ENCODE measurements at regions not wholly inside any gene's neighbourhood (a gene's known extent, or its start where the extent isn't known, plus 50 kb on each side); places are given as distances from the start of the nearest gene placed in this dataset.

- no peak overlapping the region for H3K4me3 ChIP-seq
- H3K27ac ChIP-seq = peak overlapping the region in 1 of 2 donors; percentile 39
- DNase-seq (ENCODE audit: low spot score) = no peak
- TF ChIP-seq CTCF (IDR thresholded peaks at IDR 0.05) = no peak
These were observed 63.0 kb upstream of the LNX1 start for GRCh38 chr4:53654300-53654758.

DNA sequence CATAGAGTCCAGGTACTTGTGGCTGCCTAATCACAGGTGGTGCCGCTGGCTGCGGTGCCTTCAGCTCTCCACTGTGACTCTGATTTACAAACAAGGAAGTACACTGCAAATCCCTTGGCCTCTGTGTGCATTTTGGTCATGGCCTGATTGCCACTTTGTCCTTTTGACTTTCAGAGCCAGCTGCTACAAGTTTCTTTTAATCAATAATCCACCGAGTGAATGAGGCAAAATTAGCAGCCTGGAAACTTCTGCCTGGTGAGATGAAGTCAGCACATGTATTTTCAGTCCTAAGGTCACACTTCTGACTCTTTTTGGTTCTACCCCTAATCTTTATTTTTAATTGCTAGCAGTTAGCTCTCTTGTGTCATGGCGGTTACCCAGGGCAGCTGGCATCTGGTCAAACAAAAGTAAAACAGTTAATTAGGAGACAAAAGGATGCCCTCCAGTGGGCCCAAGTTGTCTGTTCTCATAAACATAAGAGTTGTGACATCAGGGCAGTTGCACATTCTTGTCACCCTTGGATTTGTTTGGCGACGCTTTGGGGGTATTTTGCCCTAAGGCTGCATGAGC lies 62.3 kb upstream of the LNX1 start:
- no peak overlapping the region for H3K4me3 ChIP-seq
- DNase-seq (ENCODE audit: low spot score) = no peak
- no peak for TF ChIP-seq CTCF (IDR thresholded peaks at IDR 0.05)
- H3K27ac ChIP-seq = no peak overlapping the region

GRCh38 chr4:53651156-53651735 lies 60.0 kb upstream of the LNX1 start:
- DNase-seq (ENCODE audit: low spot score) = no peak
- Histone ChIP-seq H3K4me3 (no peak overlapping the region), H3K27ac (no peak overlapping the region)
- TF ChIP-seq CTCF (IDR thresholded peaks at IDR 0.05) = no peak

DNA sequence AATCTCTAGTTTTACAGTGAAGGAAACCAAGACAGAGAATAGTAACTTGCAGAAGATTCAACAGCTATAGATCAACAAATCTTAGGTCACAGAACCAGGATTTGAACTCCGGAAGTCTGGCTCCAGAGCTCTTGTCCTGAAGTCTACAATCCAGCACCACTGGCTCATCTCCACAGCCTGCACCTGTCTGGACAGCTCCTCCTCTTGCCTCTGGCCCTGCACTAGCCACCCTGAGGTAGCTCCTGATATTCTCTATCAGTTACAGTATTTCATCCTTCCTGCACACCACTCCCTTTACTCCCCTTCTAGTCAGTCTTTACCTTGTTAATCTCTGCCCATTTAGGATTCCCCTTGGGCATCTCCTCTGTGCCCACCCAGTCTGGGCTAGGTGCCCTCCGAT lies 58.1 kb upstream of the LNX1 start:
- Histone ChIP-seq H3K4me3 (no peak overlapping the region), H3K27ac (no peak overlapping the region)
- no peak for TF ChIP-seq CTCF (IDR thresholded peaks at IDR 0.05)
- DNase-seq (ENCODE audit: low spot score) = no peak

GRCh38 chr4:53647547-53647946 lies 56.3 kb upstream of the LNX1 start:
- no peak overlapping the region for H3K4me3 ChIP-seq
- no peak overlapping the region for H3K27ac ChIP-seq
- no peak for DNase-seq (ENCODE audit: low spot score)
- TF ChIP-seq CTCF (IDR thresholded peaks at IDR 0.05) = no peak

DNA sequence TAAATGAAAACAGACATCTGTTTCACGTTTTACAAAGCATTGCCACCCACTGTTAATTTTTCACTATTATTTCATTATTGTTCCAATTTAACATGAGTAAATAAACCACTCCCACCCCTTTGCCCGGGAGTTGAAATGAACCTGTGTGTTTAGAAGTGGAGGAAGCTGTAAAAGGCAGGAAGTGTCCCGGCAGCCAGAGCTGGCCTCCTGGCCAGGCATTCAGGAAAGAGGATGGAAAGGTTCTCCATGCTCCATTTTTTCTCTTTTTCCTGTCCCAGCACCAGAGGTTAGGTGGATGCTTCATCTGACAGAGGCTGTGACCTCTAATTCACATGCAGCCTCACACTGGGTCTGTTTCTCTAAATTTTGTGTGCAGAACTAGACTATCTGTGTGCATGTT lies 55.5 kb upstream of the LNX1 start:
- no peak overlapping the region for H3K4me3 ChIP-seq
- no peak overlapping the region for H3K27ac ChIP-seq
- no peak for DNase-seq (ENCODE audit: low spot score)
- no peak for TF ChIP-seq CTCF (IDR thresholded peaks at IDR 0.05)

DNA sequence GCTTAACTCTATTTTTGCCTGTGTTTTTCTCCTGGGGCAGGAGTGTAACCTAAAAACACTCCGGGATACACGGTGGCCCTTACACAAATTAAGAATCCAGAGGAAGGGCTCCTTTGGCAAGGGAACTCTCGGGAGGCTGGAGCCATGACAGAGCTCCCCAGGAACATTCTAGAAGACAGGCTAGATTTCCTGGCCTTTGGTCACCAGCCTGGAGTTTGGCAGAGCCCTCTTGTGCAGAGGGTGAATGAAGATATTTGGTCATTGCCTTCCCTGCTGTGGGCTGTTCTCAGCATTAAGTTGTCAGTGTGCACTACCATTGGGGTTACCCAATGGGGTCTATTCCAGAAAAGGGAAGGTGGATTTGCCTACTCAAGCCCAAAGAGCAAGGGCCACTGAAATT lies 53.8 kb upstream of the LNX1 start:
- Histone ChIP-seq H3K27ac (no peak overlapping the region), H3K4me3 (no peak overlapping the region)
- DNase-seq (ENCODE audit: low spot score) = no peak
- TF ChIP-seq CTCF (IDR thresholded peaks at IDR 0.05) = no peak
